GM18870 (cell line): ENCODE measurements at regions not wholly inside any gene's neighbourhood (a gene's known extent, or its start where the extent isn't known, plus 50 kb on each side); places are given as distances from the start of the nearest gene placed in this dataset.

Source experiments
- ATAC-seq: cut with Tn5 transposase; IDR thresholded peaks from one replicate; pipeline ENCODE4 v1.9.1; 2021; ENCODE audit warnings: moderate library complexity; ENCODE audit not compliant: unreplicated experiment

GRCh38 chr12:4137015-4137414, 136.5 kb upstream of the CCND2 start:
- no peak for ATAC-seq

GRCh38 chr12:4135919-4136605, 137.5 kb upstream of the CCND2 start:
- ATAC-seq, result peak; percentile 64

- ATAC-seq, result no peak
Observed at GRCh38 chr12:4134448-4135263, 138.9 kb upstream of the CCND2 start.

- ATAC-seq, result no peak
Observed at GRCh38 chr12:4133636-4134447, 139.7 kb upstream of the CCND2 start.

GRCh38 chr12:4133029-4133428, 140.5 kb upstream of the CCND2 start:
- ATAC-seq, result no peak

GRCh38 chr12:4121506-4122020, 152.0 kb upstream of the CCND2 start:
- no peak for ATAC-seq

- no peak for ATAC-seq
Observed at GRCh38 chr12:4120316-4120917, 153.1 kb upstream of the CCND2 start.

- peak; percentile 73 for ATAC-seq
Observed at GRCh38 chr12:4119157-4119761, 154.3 kb upstream of the CCND2 start.

GRCh38 chr12:4118601-4119156, 154.9 kb upstream of the CCND2 start:
- no peak for ATAC-seq

GRCh38 chr12:4118017-4118510, 155.5 kb upstream of the CCND2 start:
- peak; percentile 29 for ATAC-seq

- ATAC-seq, result no peak
Observed at GRCh38 chr12:4117386-4118016, 156.1 kb upstream of the CCND2 start.

GRCh38 chr12:4116251-4117111, 157.1 kb upstream of the CCND2 start:
- no peak for ATAC-seq

GRCh38 chr12:4115570-4115969, 158.0 kb upstream of the CCND2 start:
- no peak for ATAC-seq

- ATAC-seq, result no peak
Observed at GRCh38 chr12:4114986-4115385, 158.6 kb upstream of the CCND2 start.

- no peak for ATAC-seq
Observed at GRCh38 chr12:4112734-4113325, 160.7 kb upstream of the CCND2 start.

GRCh38 chr12:4112290-4112689, 161.3 kb upstream of the CCND2 start:
- no peak for ATAC-seq

- ATAC-seq, result no peak
Observed at GRCh38 chr12:4111010-4111409, 162.6 kb upstream of the CCND2 start.

- ATAC-seq, result no peak
Observed at GRCh38 chr12:4109826-4110225, 163.7 kb upstream of the CCND2 start.
